Tibial nerve (tissue), 4 donors: ENCODE measurements at regions not wholly inside any gene's neighbourhood (a gene's known extent, or its start where the extent isn't known, plus 50 kb on each side); places are given as distances from the start of the nearest gene placed in this dataset.

Experiments used
- DNase-seq, 2 donors: peaks; one replicate each; pipeline ENCODE4 v3.0.0-alpha.2; 2019; ENCODE audit warnings: low spot score in 2 of 2
- H3K27ac ChIP-seq, 4 donors: fragments of 200-600 bp; sonication (generic) in 3 of 4; one replicate each; pipeline ENCODE4 v1.5.1; 2017 to 2019; ENCODE audit warnings: mild to moderate bottlenecking in 1 of 4
- H3K27me3 ChIP-seq, 2 donors: fragments of 200-600 bp; sonication (generic) in 1 of 2; one replicate each; pipeline versions ENCODE4 v1.5.1 to v1.6.0; 2017 to 2019
- H3K36me3 ChIP-seq, 3 donors: fragments of 200-600 bp; sonication (generic); one replicate each; pipeline ENCODE4 v1.5.1; 2018 to 2019
- H3K4me1 ChIP-seq, 4 donors: fragments of 200-600 bp; sonication (generic) in 3 of 4; one replicate each; pipeline ENCODE4 v1.5.1; 2017 to 2019
- H3K4me3 ChIP-seq, 4 donors: fragments of 200-600 bp; sonication (generic) in 3 of 4; one replicate each; pipeline ENCODE4 v1.5.1; 2017 to 2019; ENCODE audit warnings: mild to moderate bottlenecking in 1 of 4, moderate library complexity in 1 of 4
- H3K9me3 ChIP-seq, 4 donors: fragments of 200-600 bp; sonication (generic) in 3 of 4; one replicate each; pipeline ENCODE4 v1.5.1; 2017 to 2019
- CTCF ChIP-seq, 5 experiments: fragments of 200-600 bp in 3 of 5; fragments of 450-650 bp in 2 of 5; sonication (generic) in 3 of 5; IDR thresholded peaks; one replicate each; pipeline ENCODE4 v1.5.1; 2016 to 2019; ENCODE audit warnings: antibody characterized with exemption in 5 of 5, mild to moderate bottlenecking in 3 of 5, moderate library complexity in 2 of 5
- EP300 ChIP-seq, 2 donors: sonication (generic); formaldehyde crosslinking; IDR thresholded peaks; one replicate each; pipeline ENCODE4 v1.6.1; 2017; ENCODE audit warnings: antibody characterized with exemption in 2 of 2, mild to moderate bottlenecking in 1 of 2
- POLR2A ChIP-seq, 2 donors: fragments of 450-650 bp; IDR thresholded peaks; one replicate each; pipeline ENCODE4 v1.6.1; 2017; ENCODE audit warnings: antibody characterized with exemption in 2 of 2, mild to moderate bottlenecking in 2 of 2, moderate library complexity in 2 of 2
- WGBS, 2 donors: methylation state at CpG; one replicate each; pipeline ENCODE4 v1.1.5; 2018; 5-methylcytosine and 5-hydroxymethylcytosine counted together

- Histone ChIP-seq H3K27ac (no peak overlapping the region), H3K9me3 (no peaks in the 10 kb centered on the region), H3K4me3 (no peak overlapping the region), H3K27me3 (no peaks in the 10 kb centered on the region), H3K4me1 (peaks cover 0 to 51% (median 0%) of the 10 kb centered on the region in 4 donors), H3K36me3 (no peaks in the 10 kb centered on the region)
- WGBS, 2 donors, result 86 to 90% methylated on average over 10 of the region's 10 CpGs
- no peak for DNase-seq
- TF ChIP-seq EP300 (IDR thresholded peaks at IDR 0.05) (no peak), CTCF (IDR thresholded peaks at IDR 0.05) (no peak), POLR2A (IDR thresholded peaks at IDR 0.05) (no peak)
These were observed 100.3 kb downstream of the DAD1 start for GRCh38 chr14:22488522-22489243.

- Histone ChIP-seq H3K27ac (no peak overlapping the region), H3K27me3 (no peaks in the 10 kb centered on the region), H3K4me3 (no peak overlapping the region), H3K4me1 (peaks cover 0 to 48% (median 0%) of the 10 kb centered on the region in 4 donors), H3K9me3 (no peaks in the 10 kb centered on the region), H3K36me3 (no peaks in the 10 kb centered on the region)
- DNase-seq, result no peak
- TF ChIP-seq EP300 (IDR thresholded peaks at IDR 0.05) (no peak), CTCF (IDR thresholded peaks at IDR 0.05) (no peak), POLR2A (IDR thresholded peaks at IDR 0.05) (no peak)
- WGBS, 2 donors, result 44 to 74% methylated on average over 1 of the region's 1 CpG
These were observed 101.1 kb downstream of the DAD1 start for GRCh38 chr14:22487941-22488340.

GRCh38 chr14:22487401-22487800 lies 101.6 kb downstream of the DAD1 start:
- H3K27me3 ChIP-seq, result no peaks in the 10 kb centered on the region
- peaks cover 0 to 45% (median 0%) of the 10 kb centered on the region in 4 donors for H3K4me1 ChIP-seq
- DNase-seq, result no peak
- 86 to 88% methylated on average over 1 of the region's 1 CpG for WGBS, 2 donors
- no peaks in the 10 kb centered on the region for H3K36me3 ChIP-seq
- H3K27ac ChIP-seq, result no peak overlapping the region
- no peak overlapping the region for H3K4me3 ChIP-seq
- H3K9me3 ChIP-seq, result no peaks in the 10 kb centered on the region
- TF ChIP-seq POLR2A (IDR thresholded peaks at IDR 0.05), result no peak
- no peak for TF ChIP-seq EP300 (IDR thresholded peaks at IDR 0.05)
- TF ChIP-seq CTCF (IDR thresholded peaks at IDR 0.05), result no peak

GRCh38 chr14:22486675-22487074 lies 102.3 kb downstream of the DAD1 start:
- Histone ChIP-seq H3K9me3 (no peaks in the 10 kb centered on the region), H3K27me3 (no peaks in the 10 kb centered on the region), H3K27ac (no peak overlapping the region), H3K4me1 (peaks cover 0 to 45% (median 0%) of the 10 kb centered on the region in 4 donors), H3K4me3 (no peak overlapping the region), H3K36me3 (no peaks in the 10 kb centered on the region)
- 93 to 97% methylated on average over 5 of the region's 5 CpGs for WGBS, 2 donors
- DNase-seq, result no peak
- TF ChIP-seq POLR2A (IDR thresholded peaks at IDR 0.05) (no peak), CTCF (IDR thresholded peaks at IDR 0.05) (no peak), EP300 (IDR thresholded peaks at IDR 0.05) (no peak)

- no peak overlapping the region for H3K27ac ChIP-seq
- H3K4me3 ChIP-seq, result no peak overlapping the region
- no peaks in the 10 kb centered on the region for H3K36me3 ChIP-seq
- TF ChIP-seq POLR2A (IDR thresholded peaks at IDR 0.05) (no peak), CTCF (IDR thresholded peaks at IDR 0.05) (no peak), EP300 (IDR thresholded peaks at IDR 0.05) (no peak)
- DNase-seq, result no peak
- peaks cover 0 to 49% (median 0%) of the 10 kb centered on the region in 4 donors for H3K4me1 ChIP-seq
- no peaks in the 10 kb centered on the region for H3K9me3 ChIP-seq
- WGBS, 2 donors, result 79 to 82% methylated on average over 6 of the region's 6 CpGs
- H3K27me3 ChIP-seq, result no peaks in the 10 kb centered on the region
These were observed 103.4 kb downstream of the DAD1 start for GRCh38 chr14:22485649-22486048.
